HG02884 (cell line): ENCODE measurements at regions not wholly inside any gene's neighbourhood (a gene's known extent, or its start where the extent isn't known, plus 50 kb on each side); places are given as distances from the start of the nearest gene placed in this dataset.

Experiments used
- ATAC-seq: cut with Tn5 transposase; IDR thresholded peaks from one replicate; pipeline ENCODE4 v1.9.1; 2021; ENCODE audit warnings: mild to moderate bottlenecking, moderate library complexity; ENCODE audit not compliant: unreplicated experiment

- no peak for ATAC-seq
Observed at GRCh38 chr19:28022506-28022905, 1190.4 kb downstream of the UQCRFS1 start.

- no peak for ATAC-seq
Observed at GRCh38 chr19:28021259-28022185, 1191.4 kb downstream of the UQCRFS1 start.

- no peak for ATAC-seq
Observed at GRCh38 chr19:28020619-28021258, 1192.2 kb downstream of the UQCRFS1 start.

- ATAC-seq = no peak
Observed at GRCh38 chr19:28019901-28020300, 1193.0 kb downstream of the UQCRFS1 start.

GRCh38 chr19:28019371-28019770, 1193.6 kb downstream of the UQCRFS1 start:
- ATAC-seq = no peak

- ATAC-seq = no peak
Observed at GRCh38 chr19:28018499-28018898, 1194.5 kb downstream of the UQCRFS1 start.

- no peak for ATAC-seq
Observed at GRCh38 chr19:28014615-28015405, 1198.1 kb downstream of the UQCRFS1 start.

GRCh38 chr19:28012361-28012760, 1200.6 kb downstream of the UQCRFS1 start:
- no peak for ATAC-seq

GRCh38 chr19:28010656-28011055, 1202.3 kb downstream of the UQCRFS1 start:
- ATAC-seq = no peak

GRCh38 chr19:28009696-28010095, 1203.3 kb downstream of the UQCRFS1 start:
- no peak for ATAC-seq

GRCh38 chr19:28008695-28009094, 1204.3 kb downstream of the UQCRFS1 start:
- no peak for ATAC-seq

- no peak for ATAC-seq
Observed at GRCh38 chr19:28003543-28003942, 1209.4 kb downstream of the UQCRFS1 start.

- no peak for ATAC-seq
Observed at GRCh38 chr19:27997069-27997468, 1215.9 kb downstream of the UQCRFS1 start.

GRCh38 chr19:27993619-27994570, 1219.1 kb downstream of the UQCRFS1 start:
- ATAC-seq = no peak

GRCh38 chr19:27986299-27986698, 1226.7 kb downstream of the UQCRFS1 start:
- ATAC-seq = no peak

- no peak for ATAC-seq
Observed at GRCh38 chr19:27975419-27976005, 1237.4 kb downstream of the UQCRFS1 start.

GRCh38 chr19:27974082-27974513, 1238.9 kb downstream of the UQCRFS1 start:
- no peak for ATAC-seq

GRCh38 chr19:27972291-27973040, 1240.5 kb downstream of the UQCRFS1 start:
- ATAC-seq = no peak

GRCh38 chr19:27971869-27972268, 1241.1 kb downstream of the UQCRFS1 start:
- no peak for ATAC-seq
